ENCODE measurements at regions not wholly inside any gene's neighbourhood (a gene's known extent, or its start where the extent isn't known, plus 50 kb on each side); places are given as distances from the start of the nearest gene placed in this dataset.

GRCh38 chr12:107826276-107826675 lies 51.8 kb downstream of the ASCL4 start:
- no peak for DNase-seq (ENCODE audit: insufficient read length)
- TF ChIP-seq TAF1 (IDR thresholded peaks at IDR 0.05; ENCODE audit: borderline replicate concordance, low read depth, low read length) (no peak), POLR2AphosphoS5 (IDR thresholded peaks at IDR 0.05; ENCODE audit: low read depth, low read length) (no peak), POLR2A (IDR thresholded peaks at IDR 0.05; ENCODE audit: low read depth, low read length) (no peak)
- FAIRE-seq: no peak

DNA sequence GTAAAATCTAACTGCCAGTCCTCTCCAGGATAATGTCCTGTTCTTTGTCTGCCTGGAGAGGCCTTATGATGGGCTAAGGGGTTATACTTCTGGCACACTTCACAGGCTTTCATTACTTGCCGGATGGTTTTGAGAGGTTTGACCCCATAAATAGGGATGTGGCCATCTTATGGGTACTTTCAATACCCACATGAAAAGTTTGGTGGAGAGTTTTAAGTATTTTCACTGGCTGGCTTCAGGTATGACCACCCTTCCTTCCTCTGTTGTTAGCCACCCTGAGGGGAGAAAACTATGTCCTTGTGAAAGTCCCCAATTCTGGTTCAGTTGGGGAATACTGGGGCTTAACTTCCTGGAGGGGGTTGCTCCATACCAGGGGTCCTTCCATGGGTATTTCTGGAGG lies 54.8 kb downstream of the ASCL4 start:
- TF ChIP-seq POLR2AphosphoS5 (IDR thresholded peaks at IDR 0.05; ENCODE audit: low read depth, low read length): no peak
- DNase-seq (ENCODE audit: insufficient read length) (no peak), FAIRE-seq (no peak)

- no peak for TF ChIP-seq POLR2AphosphoS5 (IDR thresholded peaks at IDR 0.05; ENCODE audit: low read depth, low read length)
- no peak for TF ChIP-seq POLR2A (IDR thresholded peaks at IDR 0.05; ENCODE audit: low read depth, low read length)
- TF ChIP-seq TAF1 (IDR thresholded peaks at IDR 0.05; ENCODE audit: borderline replicate concordance, low read depth, low read length): no peak
- DNase-seq (ENCODE audit: insufficient read length) (no peak), FAIRE-seq (no peak)
These were observed 57.9 kb downstream of the ASCL4 start for GRCh38 chr12:107832441-107832840.

GRCh38 chr12:107840186-107840585 lies 65.7 kb downstream of the ASCL4 start:
- FAIRE-seq (no peak), DNase-seq (ENCODE audit: insufficient read length) (no peak)
- no peak for TF ChIP-seq POLR2AphosphoS5 (IDR thresholded peaks at IDR 0.05; ENCODE audit: low read depth, low read length)
- TF ChIP-seq TAF1 (IDR thresholded peaks at IDR 0.05; ENCODE audit: borderline replicate concordance, low read depth, low read length): no peak
- TF ChIP-seq POLR2A (IDR thresholded peaks at IDR 0.05; ENCODE audit: low read depth, low read length): no peak

DNA sequence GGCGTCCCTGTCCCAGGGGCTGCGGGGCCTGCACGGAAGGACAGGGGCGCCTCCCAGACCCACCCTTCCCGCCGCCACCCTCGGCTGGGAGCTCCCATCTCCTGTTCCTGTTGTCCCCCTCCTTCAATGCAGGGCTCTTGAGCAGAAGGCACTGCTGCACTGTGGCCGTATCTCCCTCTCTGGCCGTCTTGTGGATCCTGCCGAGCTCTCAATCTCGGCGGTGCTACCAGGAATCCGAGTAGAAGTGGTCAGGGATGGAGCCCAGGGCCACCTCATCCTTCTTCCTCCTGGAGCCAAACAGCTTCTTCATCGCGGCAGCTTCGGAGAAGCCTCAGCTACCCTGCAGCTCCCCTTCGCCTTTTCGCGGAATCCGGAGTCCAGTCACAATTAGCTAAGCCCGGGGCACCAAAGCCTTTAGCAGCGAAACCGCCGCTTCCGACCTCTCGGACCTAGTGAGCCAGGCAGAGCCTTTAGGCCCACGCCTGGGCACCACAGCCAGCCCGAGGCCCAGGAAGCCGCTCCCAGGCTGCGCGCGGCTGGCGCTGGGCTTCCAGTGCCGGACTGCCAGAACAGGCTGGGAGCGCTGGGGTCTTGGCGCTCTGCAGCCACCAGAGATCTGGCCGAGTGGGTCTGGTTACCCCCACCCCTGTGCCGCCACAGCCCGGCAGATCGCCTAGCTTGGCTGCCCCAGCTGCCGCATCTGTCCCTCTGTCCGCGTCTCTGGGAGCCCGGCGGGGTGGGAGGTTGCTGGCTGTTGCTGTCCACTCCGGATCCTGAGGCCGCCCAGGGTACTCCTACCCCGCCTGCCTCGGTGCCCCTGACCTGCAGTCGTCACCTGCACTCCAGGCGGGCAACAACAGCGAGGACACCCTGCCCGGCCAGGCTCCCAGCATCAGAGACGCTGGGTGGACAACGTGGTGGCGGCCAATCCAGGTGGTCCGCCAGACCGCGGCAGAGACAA lies 69.1 kb downstream of the ASCL4 start:
- TF ChIP-seq TAF1 (IDR thresholded peaks at IDR 0.05; ENCODE audit: borderline replicate concordance, low read depth, low read length): no peak
- no peak for TF ChIP-seq POLR2A (IDR thresholded peaks at IDR 0.05; ENCODE audit: low read depth, low read length)
- TF ChIP-seq POLR2AphosphoS5 (IDR thresholded peaks at IDR 0.05; ENCODE audit: low read depth, low read length): no peak
- DNase-seq (ENCODE audit: insufficient read length) (no peak), FAIRE-seq (no peak)

DNA sequence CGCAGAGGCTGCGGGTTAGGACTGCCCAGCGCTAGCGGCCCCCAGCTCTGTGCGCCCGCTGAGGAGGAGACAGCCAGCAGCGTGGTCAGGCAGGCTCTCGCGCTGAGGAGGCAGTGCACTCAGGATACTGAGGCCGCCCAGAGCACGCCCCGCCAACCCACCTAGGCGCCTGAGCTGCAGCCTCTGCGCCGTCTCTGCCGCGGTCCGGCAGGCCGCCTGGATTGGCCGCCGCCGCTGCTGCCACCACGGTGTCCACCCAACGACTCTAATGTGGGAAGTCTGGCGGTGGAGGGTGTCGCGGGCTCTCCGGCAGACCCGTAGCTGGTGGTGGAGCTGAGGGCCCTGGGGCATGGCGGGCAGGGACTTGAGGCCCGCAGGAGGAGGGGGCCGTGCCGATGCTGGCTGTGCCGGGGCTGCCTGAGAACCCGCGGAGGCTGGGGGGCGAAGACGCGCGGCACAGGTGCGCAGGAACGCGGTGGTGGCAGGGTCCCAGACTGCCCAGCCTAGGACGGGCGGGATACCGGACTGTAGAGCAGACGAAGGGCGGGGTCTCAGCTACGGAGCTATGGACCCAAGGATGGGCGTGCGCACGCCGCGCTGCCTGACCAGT lies 69.9 kb downstream of the ASCL4 start:
- DNase-seq (ENCODE audit: insufficient read length) (no peak), FAIRE-seq (no peak)
- TF ChIP-seq POLR2A (IDR thresholded peaks at IDR 0.05; ENCODE audit: low read depth, low read length): no peak
- TF ChIP-seq TAF1 (IDR thresholded peaks at IDR 0.05; ENCODE audit: borderline replicate concordance, low read depth, low read length): no peak
- TF ChIP-seq POLR2AphosphoS5 (IDR thresholded peaks at IDR 0.05; ENCODE audit: low read depth, low read length): no peak

- no peak for TF ChIP-seq POLR2AphosphoS5 (IDR thresholded peaks at IDR 0.05; ENCODE audit: low read depth, low read length)
- TF ChIP-seq TAF1 (IDR thresholded peaks at IDR 0.05; ENCODE audit: borderline replicate concordance, low read depth, low read length): no peak
- TF ChIP-seq POLR2A (IDR thresholded peaks at IDR 0.05; ENCODE audit: low read depth, low read length): no peak
- no peak for DNase-seq (ENCODE audit: insufficient read length)
- no peak for FAIRE-seq
These were observed 70.9 kb downstream of the ASCL4 start for GRCh38 chr12:107845226-107845979.

GRCh38 chr12:107845980-107846659 lies 71.6 kb downstream of the ASCL4 start:
- TF ChIP-seq POLR2AphosphoS5 (IDR thresholded peaks at IDR 0.05; ENCODE audit: low read depth, low read length) (no peak), TAF1 (IDR thresholded peaks at IDR 0.05; ENCODE audit: borderline replicate concordance, low read depth, low read length) (no peak), POLR2A (IDR thresholded peaks at IDR 0.05; ENCODE audit: low read depth, low read length) (no peak)
- FAIRE-seq (no peak), DNase-seq (ENCODE audit: insufficient read length) (no peak)

DNA sequence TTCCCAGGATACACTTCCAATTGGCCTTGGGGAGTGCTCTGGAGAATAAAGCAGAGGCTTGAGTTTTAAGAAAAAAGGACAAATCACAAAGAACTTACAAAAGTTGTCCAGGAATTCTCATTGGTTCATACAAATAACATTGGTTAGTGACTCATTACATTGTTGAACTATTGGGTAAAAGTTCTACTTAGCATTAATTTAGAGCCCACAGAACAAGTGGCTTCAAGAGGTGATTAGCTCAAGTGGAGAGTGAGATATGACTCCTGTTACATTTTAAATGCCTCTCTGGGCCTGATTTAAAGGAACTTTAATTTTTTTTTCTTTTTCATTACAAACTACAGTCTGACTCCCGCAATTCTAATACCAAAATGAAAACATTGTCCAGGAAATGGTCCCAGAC lies 72.9 kb downstream of the ASCL4 start:
- FAIRE-seq (no peak), DNase-seq (ENCODE audit: insufficient read length) (no peak)
- TF ChIP-seq TAF1 (IDR thresholded peaks at IDR 0.05; ENCODE audit: borderline replicate concordance, low read depth, low read length): no peak
- TF ChIP-seq POLR2A (IDR thresholded peaks at IDR 0.05; ENCODE audit: low read depth, low read length): no peak
- TF ChIP-seq POLR2AphosphoS5 (IDR thresholded peaks at IDR 0.05; ENCODE audit: low read depth, low read length): no peak

- TF ChIP-seq POLR2AphosphoS5 (IDR thresholded peaks at IDR 0.05; ENCODE audit: low read depth, low read length): no peak
- TF ChIP-seq POLR2A (IDR thresholded peaks at IDR 0.05; ENCODE audit: low read depth, low read length): no peak
- DNase-seq (ENCODE audit: insufficient read length) (no peak), FAIRE-seq (no peak)
These were observed 73.3 kb downstream of the ASCL4 start for GRCh38 chr12:107847830-107848229.

GRCh38 chr12:107853479-107853878 lies 79.0 kb downstream of the ASCL4 start:
- no peak for TF ChIP-seq POLR2AphosphoS5 (IDR thresholded peaks at IDR 0.05; ENCODE audit: low read depth, low read length)
- TF ChIP-seq POLR2A (IDR thresholded peaks at IDR 0.05; ENCODE audit: low read depth, low read length): no peak
- no peak for TF ChIP-seq TAF1 (IDR thresholded peaks at IDR 0.05; ENCODE audit: borderline replicate concordance, low read depth, low read length)
- DNase-seq (ENCODE audit: insufficient read length) (no peak), FAIRE-seq (no peak)
